ENCODE measurements at regions not wholly inside any gene's neighbourhood (a gene's known extent, or its start where the extent isn't known, plus 50 kb on each side); places are given as distances from the start of the nearest gene placed in this dataset.

- TF ChIP-seq ZNF121 (tag by site-specific recombination; IDR thresholded peaks at IDR 0.05) (no peak), ZBTB11 (tag by site-specific recombination; conservative IDR thresholded peaks at IDR 0.05; ENCODE audit: low read depth) (no peak), PRDM10 (tag by site-specific recombination; IDR thresholded peaks at IDR 0.05) (no peak), ZBTB7A (tag by site-specific recombination; IDR thresholded peaks at IDR 0.05; ENCODE audit: low read depth) (no peak), ZBTB1 (tag by site-specific recombination; IDR thresholded peaks at IDR 0.05) (no peak)
These were observed 345.3 kb downstream of the CENPW start for GRCh38 chr6:126685182-126685581.

All from HEK293 (cell line).